ENCODE measurements at regions not wholly inside any gene's neighbourhood (a gene's known extent, or its start where the extent isn't known, plus 50 kb on each side); places are given as distances from the start of the nearest gene placed in this dataset.

DNA sequence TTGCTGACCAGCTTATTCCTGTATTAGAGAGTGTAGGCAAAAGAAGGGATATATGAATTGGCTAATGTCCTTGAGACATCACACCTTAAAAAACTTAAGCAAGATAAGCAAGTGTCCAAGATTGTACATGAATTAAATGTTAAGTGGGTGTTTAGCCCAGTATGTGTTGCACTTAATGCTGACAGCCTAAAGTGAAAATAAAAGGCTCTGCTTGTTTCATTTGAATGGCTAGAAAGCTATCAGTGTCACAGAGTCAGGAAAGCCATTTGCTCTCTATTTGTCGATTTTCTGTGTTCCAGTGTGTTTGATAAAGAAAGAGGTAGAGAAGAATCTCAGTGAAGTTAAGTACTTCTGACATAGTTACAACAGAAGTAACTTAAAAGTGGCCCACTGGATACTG is 744.9 kb downstream of the ANKRD7 start:
- TF ChIP-seq, protein P1, sequence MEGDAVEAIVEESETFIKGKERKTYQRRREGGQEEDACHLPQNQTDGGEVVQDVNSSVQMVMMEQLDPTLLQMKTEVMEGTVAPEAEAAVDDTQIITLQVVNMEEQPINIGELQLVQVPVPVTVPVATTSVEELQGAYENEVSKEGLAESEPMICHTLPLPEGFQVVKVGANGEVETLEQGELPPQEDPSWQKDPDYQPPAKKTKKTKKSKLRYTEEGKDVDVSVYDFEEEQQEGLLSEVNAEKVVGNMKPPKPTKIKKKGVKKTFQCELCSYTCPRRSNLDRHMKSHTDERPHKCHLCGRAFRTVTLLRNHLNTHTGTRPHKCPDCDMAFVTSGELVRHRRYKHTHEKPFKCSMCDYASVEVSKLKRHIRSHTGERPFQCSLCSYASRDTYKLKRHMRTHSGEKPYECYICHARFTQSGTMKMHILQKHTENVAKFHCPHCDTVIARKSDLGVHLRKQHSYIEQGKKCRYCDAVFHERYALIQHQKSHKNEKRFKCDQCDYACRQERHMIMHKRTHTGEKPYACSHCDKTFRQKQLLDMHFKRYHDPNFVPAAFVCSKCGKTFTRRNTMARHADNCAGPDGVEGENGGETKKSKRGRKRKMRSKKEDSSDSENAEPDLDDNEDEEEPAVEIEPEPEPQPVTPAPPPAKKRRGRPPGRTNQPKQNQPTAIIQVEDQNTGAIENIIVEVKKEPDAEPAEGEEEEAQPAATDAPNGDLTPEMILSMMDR (IDR thresholded peaks at IDR 0.05): no peak
- no peak for TF ChIP-seq POLR2A (IDR thresholded peaks at IDR 0.05)
